H1 (cell line): ENCODE measurements at regions not wholly inside any gene's neighbourhood (a gene's known extent, or its start where the extent isn't known, plus 50 kb on each side); places are given as distances from the start of the nearest gene placed in this dataset.

Source experiments
- CTCF ChIA-PET: fragments of 300-600 bp; sonication (Branson Sonifier 250); formaldehyde crosslinking; loops from one replicate; lab custom pipeline; 2021; ENCODE audit not compliant: partially characterized antibody; lab: Charles Lee
- POLR2A ChIA-PET: fragments of 300-600 bp; sonication (Branson Sonifier 250); formaldehyde crosslinking; loops from one replicate; lab custom pipeline; 2021; ENCODE audit warnings: inconsistent platforms; ENCODE audit not compliant: partially characterized antibody; lab: Charles Lee
- DNase-seq, 2 experiments: peaks; one replicate each; pipeline versions ENCODE4 v3.0.0 to v3.0.0-alpha.2; 2010 to 2022; ENCODE audit warnings: low spot score in 2 of 2, low read depth in 1 of 2, mixed read lengths in 1 of 2
- FAIRE-seq: peaks from 2 replicates; lab custom pipeline; 2011; peaks lifted over from hg19 to GRCh38; lab: Jason Lieb, UNC
- H2AFZ ChIP-seq: 2 replicates; pipeline ENCODE4 v1.8.1; 2012; ENCODE audit warnings: low read length, inconsistent platforms
- H2AK5ac ChIP-seq: 2 replicates; pipeline ENCODE4 v1.6.1; 2013; ENCODE audit warnings: low read depth, low read length
- H2BK120ac ChIP-seq: replicated peaks from 2 replicates; pipeline ENCODE3; 2013; ENCODE audit warnings: low read depth, low read length, inconsistent platforms
- H2BK12ac ChIP-seq: 2 replicates; pipeline ENCODE4 v1.6.1; 2013; ENCODE audit warnings: low read depth, low read length
- H2BK15ac ChIP-seq: 2 replicates; pipeline ENCODE4 v1.6.1; 2013; ENCODE audit warnings: low read length
- H2BK20ac ChIP-seq: 2 replicates; pipeline ENCODE4 v1.6.1; 2013; ENCODE audit warnings: low read length
- H2BK5ac ChIP-seq: 2 replicates; pipeline ENCODE4 v1.6.1; 2013; ENCODE audit warnings: low read depth, low read length
- H3K14ac ChIP-seq: 2 replicates; pipeline ENCODE4 v1.6.1; 2013; ENCODE audit warnings: inconsistent platforms; ENCODE audit not compliant: insufficient read length
- H3K18ac ChIP-seq: 2 replicates; pipeline ENCODE4 v1.6.1; 2013; ENCODE audit warnings: low read length; ENCODE audit errors: extremely low read depth
- H3K23ac ChIP-seq: 2 replicates; pipeline ENCODE4 v1.6.1; 2013; ENCODE audit warnings: inconsistent platforms; ENCODE audit not compliant: insufficient read length
- H3K23me2 ChIP-seq: 2 replicates; pipeline ENCODE4 v1.6.1; 2013; ENCODE audit warnings: low read depth, low read length
- H3K27ac ChIP-seq: 2 replicates; pipeline ENCODE4 v1.6.1; 2011; ENCODE audit warnings: low read depth, low read length, inconsistent platforms
- H3K27me3 ChIP-seq, 4 experiments: replicated peaks in 1 of 4; 1 replicate in 1 of 4; 2 replicates in 3 of 4; pipeline versions ENCODE4 v1.6.1 to v1.8.1; 2011 to 2013; ENCODE audit warnings: low read length in 3 of 4, mild to moderate bottlenecking in 3 of 4, inconsistent platforms in 2 of 4, mixed read lengths in 2 of 4, moderate library complexity in 1 of 4; ENCODE audit not compliant: control insufficient read depth in 3 of 4, insufficient read depth in 3 of 4; ENCODE audit errors: extremely low read depth in 1 of 4
- H3K36me3 ChIP-seq, 4 experiments: 2 replicates each; pipeline versions ENCODE4 v1.6.1 to v1.8.1; 2011 to 2013; ENCODE audit warnings: mild to moderate bottlenecking in 4 of 4, low read length in 3 of 4, moderate library complexity in 2 of 4, control low read depth in 1 of 4, inconsistent platforms in 1 of 4; ENCODE audit not compliant: insufficient read depth in 4 of 4, control insufficient read depth in 2 of 4
- H3K4ac ChIP-seq: replicated peaks from 2 replicates; pipeline ENCODE3; 2013; ENCODE audit warnings: low read length, low read depth, mixed read lengths, inconsistent platforms; ENCODE audit not compliant: insufficient read length
- H3K4me1 ChIP-seq, 4 experiments: replicated peaks in 1 of 4; 1 replicate in 1 of 4; 2 replicates in 3 of 4; pipeline versions ENCODE4 v1.6.1 to v1.8.1; 2011 to 2013; ENCODE audit warnings: low read length in 3 of 4, inconsistent platforms in 2 of 4, mixed read lengths in 1 of 4; ENCODE audit not compliant: insufficient read depth in 4 of 4, control insufficient read depth in 3 of 4
- H3K4me2 ChIP-seq, 2 experiments: 2 replicates each; pipeline versions ENCODE4 v1.6.1 to v1.8.1; 2011 to 2013; ENCODE audit warnings: low read depth in 2 of 2, low read length in 2 of 2, control low read depth in 1 of 2, inconsistent platforms in 1 of 2, mild to moderate bottlenecking in 1 of 2; ENCODE audit not compliant: insufficient read depth in 1 of 2
- H3K4me3 ChIP-seq, 4 experiments: fragments of 200-600, 300-600 bp in 1 of 4; sonication (generic), shearing (Covaris generic), sonication (Bioruptor Twin) in 1 of 4; 2 replicates each; pipeline versions ENCODE4 v1.5.1 to v1.8.1; 2011 to 2016; ENCODE audit warnings: low read length in 4 of 4, low read depth in 3 of 4, control low read depth in 2 of 4, inconsistent platforms in 2 of 4, mild to moderate bottlenecking in 2 of 4, mixed read lengths in 1 of 4, moderate library complexity in 1 of 4; ENCODE audit not compliant: insufficient read depth in 2 of 4; ENCODE audit errors: extremely low read depth in 1 of 4
- H3K56ac ChIP-seq: replicated peaks from 2 replicates; pipeline ENCODE3; 2013; ENCODE audit warnings: low read depth, mild to moderate bottlenecking, mixed read lengths, low read length, inconsistent platforms; ENCODE audit not compliant: insufficient read length
- H3K79me1 ChIP-seq: 2 replicates; pipeline ENCODE4 v1.6.1; 2013; ENCODE audit warnings: low read depth, low read length, control low read depth
- H3K79me2 ChIP-seq, 2 experiments: 2 replicates each; pipeline versions ENCODE4 v1.6.1 to v1.8.1; 2012 to 2013; ENCODE audit warnings: low read length in 2 of 2, mild to moderate bottlenecking in 2 of 2, inconsistent platforms in 1 of 2; ENCODE audit not compliant: insufficient read depth in 2 of 2, control insufficient read depth in 1 of 2
- H3K9ac ChIP-seq, 4 experiments: replicated peaks in 1 of 4; 1 replicate in 1 of 4; 2 replicates in 3 of 4; pipeline versions ENCODE4 v1.6.1 to v1.8.1; 2011 to 2013; ENCODE audit warnings: low read depth in 3 of 4, low read length in 3 of 4, control low read depth in 2 of 4, mild to moderate bottlenecking in 2 of 4, moderate library complexity in 2 of 4, inconsistent platforms in 1 of 4; ENCODE audit errors: extremely low read depth in 1 of 4
- H3K9me3 ChIP-seq, 2 experiments: 2 replicates each; pipeline versions ENCODE4 v1.6.1 to v1.8.1; 2012 to 2013; ENCODE audit warnings: mild to moderate bottlenecking in 2 of 2, moderate library complexity in 2 of 2, control low read depth in 1 of 2, inconsistent platforms in 1 of 2, low read depth in 1 of 2, low read length in 1 of 2, mixed read lengths in 1 of 2; ENCODE audit not compliant: insufficient read depth in 2 of 2
- H4K20me1 ChIP-seq, 2 experiments: replicated peaks in 1 of 2; 2 replicates each; pipeline versions ENCODE3 to v1.8.1; 2011 to 2013; ENCODE audit warnings: inconsistent platforms in 2 of 2, low read length in 2 of 2, mild to moderate bottlenecking in 1 of 2; ENCODE audit not compliant: insufficient read depth in 2 of 2, control insufficient read depth in 1 of 2
- H4K5ac ChIP-seq: 2 replicates; pipeline ENCODE4 v1.6.1; 2013; ENCODE audit warnings: low read length, low read depth, mixed read lengths, inconsistent platforms; ENCODE audit not compliant: insufficient read length
- H4K8ac ChIP-seq: 2 replicates; pipeline ENCODE4 v1.8.0; 2013; ENCODE audit warnings: mild to moderate bottlenecking, moderate library complexity, low read length, inconsistent platforms; ENCODE audit not compliant: insufficient read depth; ENCODE audit errors: extremely low read depth
- H4K91ac ChIP-seq: replicated peaks from 2 replicates; pipeline ENCODE3; 2013; ENCODE audit warnings: low read length, mixed read lengths, inconsistent platforms; ENCODE audit not compliant: insufficient read length
- BCL11A ChIP-seq, 2 experiments: IDR thresholded peaks; one replicate each; pipeline ENCODE4 v1.6.1; 2011; ENCODE audit warnings: low read depth in 2 of 2, low read length in 2 of 2, mild to moderate bottlenecking in 2 of 2
- BRCA1 ChIP-seq: IDR thresholded peaks from 2 replicates; pipeline ENCODE4 v1.6.1; 2012; ENCODE audit warnings: low read depth, low read length, improper control_type of control experiment
- GABPA ChIP-seq: IDR thresholded peaks from 2 replicates; pipeline ENCODE4 v1.6.1; 2011; ENCODE audit warnings: mild to moderate bottlenecking, low read length, moderate library complexity, borderline replicate concordance; ENCODE audit not compliant: insufficient read depth
- GTF2F1 ChIP-seq: IDR thresholded peaks from 2 replicates; pipeline ENCODE4 v1.6.1; 2012; ENCODE audit warnings: low read depth, low read length, improper control_type of control experiment, borderline replicate concordance
- JUND ChIP-seq: IDR thresholded peaks from 2 replicates; pipeline ENCODE4 v1.6.1; 2011; ENCODE audit warnings: mild to moderate bottlenecking, improper control_type of control experiment, low read length
- POLR2AphosphoS5 ChIP-seq: IDR thresholded peaks from 2 replicates; pipeline ENCODE4 v1.6.1; 2011; ENCODE audit warnings: low read depth, low read length
- RAD21 ChIP-seq, 2 experiments: IDR thresholded peaks in 1 of 2; conservative IDR thresholded peaks in 1 of 2; 2 replicates each; pipeline ENCODE4 v1.6.1; 2011; ENCODE audit warnings: low read depth in 2 of 2, low read length in 2 of 2, improper control_type of control experiment in 1 of 2, inconsistent platforms in 1 of 2, mild to moderate bottlenecking in 1 of 2, moderate library complexity in 1 of 2
- RBBP5 ChIP-seq: IDR thresholded peaks from 2 replicates; pipeline ENCODE4 v1.7.1; 2012; ENCODE audit warnings: low read depth, mild to moderate bottlenecking, inconsistent platforms, low read length, moderate library complexity, borderline replicate concordance
- SIRT6 ChIP-seq: IDR thresholded peaks from one replicate; pipeline ENCODE4 v1.7.1; 2012; ENCODE audit warnings: low read length, inconsistent platforms
- SP4 ChIP-seq: IDR thresholded peaks from 2 replicates; pipeline ENCODE4 v1.6.1; 2012; ENCODE audit warnings: low read length, inconsistent platforms
- WGBS, 2 experiments: shearing (Covaris generic) in 1 of 2; methylation state at CpG; one replicate each; pipeline versions ENCODE4 v1.1.6 to v1.1.7; 2013 to 2015; ENCODE audit warnings: low lambda C conversion rate in 2 of 2, mixed read lengths in 2 of 2, inconsistent platforms in 1 of 2, low coverage in 1 of 2, missing lambda C conversion rate in 1 of 2; ENCODE audit not compliant: insufficient replicate concordance in 2 of 2, insufficient coverage in 1 of 2, insufficient read length in 1 of 2; ENCODE audit errors: extremely low coverage in 1 of 2, missing lambda C conversion rate in 1 of 2; 5-methylcytosine and 5-hydroxymethylcytosine counted together
- TF ChIP-seq, protein P1 (sequence below): IDR thresholded peaks from 2 replicates; pipeline ENCODE4 v1.6.1; 2012; ENCODE audit warnings: low read length, inconsistent platforms

DNA sequence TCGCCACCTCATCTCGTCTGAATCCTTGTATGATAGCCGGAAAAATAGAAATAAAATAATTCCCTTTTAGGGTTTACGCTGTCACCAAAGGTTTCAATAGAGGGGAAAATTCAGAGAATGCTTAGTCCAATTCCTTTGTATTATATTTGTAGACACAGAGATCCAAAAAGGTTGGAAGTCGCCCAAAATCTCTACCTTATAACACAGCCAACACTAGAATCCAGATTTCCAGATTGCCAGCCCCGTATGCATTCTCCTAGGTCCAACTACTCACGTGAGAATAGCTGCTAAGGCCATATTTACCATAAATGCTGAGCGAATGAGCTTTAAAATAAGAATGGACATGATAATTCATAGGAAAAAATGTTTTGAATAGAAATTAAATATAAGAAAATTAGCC lies 124.5 kb downstream of the KCNK1 start:
- ChIA-PET POLR2A (no interaction called here), CTCF (interaction anchor here (1.0 kb wide), 1 partner anchor 10 kb away, joined by 3 read pairs; no protein-coding TSS in a partner anchor)
- DNase-seq: no peak
- Histone ChIP-seq H3K27ac (no peak overlapping the region), H3K79me1 (no peaks in the 10 kb centered on the region), H3K4me1 (no peaks in the 10 kb centered on the region), H3K27me3 (no peaks in the 10 kb centered on the region), H2BK5ac (no peak overlapping the region), H2BK120ac (no peak overlapping the region), H3K4me3 (no peak overlapping the region), H2BK20ac (no peak overlapping the region), H3K14ac (no peak overlapping the region), H4K5ac (no peak overlapping the region), H4K20me1 (no peaks in the 10 kb centered on the region), H2BK12ac (no peak overlapping the region), H2BK15ac (no peak overlapping the region), H3K9ac (no peak overlapping the region), H3K4ac (no peak overlapping the region), H4K8ac (no peak overlapping the region), H3K23ac (no peak overlapping the region), H4K91ac (no peak overlapping the region), H2AK5ac (no peak overlapping the region), H3K23me2 (no peaks in the 10 kb centered on the region), H3K4me2 (no peak overlapping the region), H2AFZ (no peak overlapping the region), H3K79me2 (no peaks in the 10 kb centered on the region), H3K36me3 (no peaks in the 10 kb centered on the region), H3K56ac (no peak overlapping the region), H3K18ac (no peak overlapping the region), H3K9me3 (no peaks in the 10 kb centered on the region)
- 93% methylated on average over 8 of the region's 8 CpGs; no CpG with 5 or more reads in 1 of the 2 experiments for WGBS, 2 experiments
- no peak for FAIRE-seq
- TF ChIP-seq GABPA (no peak), POLR2AphosphoS5 (no peak), RBBP5 (no peak), SP4 (no peak), BCL11A (IDR thresholded peaks at IDR 0.05; ENCODE audit: low read depth in 2 of 2, low read length in 2 of 2) (no peak), GTF2F1 (no peak), RAD21 (IDR thresholded peaks at IDR 0.05 in 1 of 2, conservative IDR thresholded peaks at IDR 0.05 in 1 of 2; ENCODE audit: low read depth in 2 of 2, low read length in 2 of 2) (no peak), BRCA1 (no peak), SIRT6 (no peak), JUND (no peak)
- TF ChIP-seq, protein P1, sequence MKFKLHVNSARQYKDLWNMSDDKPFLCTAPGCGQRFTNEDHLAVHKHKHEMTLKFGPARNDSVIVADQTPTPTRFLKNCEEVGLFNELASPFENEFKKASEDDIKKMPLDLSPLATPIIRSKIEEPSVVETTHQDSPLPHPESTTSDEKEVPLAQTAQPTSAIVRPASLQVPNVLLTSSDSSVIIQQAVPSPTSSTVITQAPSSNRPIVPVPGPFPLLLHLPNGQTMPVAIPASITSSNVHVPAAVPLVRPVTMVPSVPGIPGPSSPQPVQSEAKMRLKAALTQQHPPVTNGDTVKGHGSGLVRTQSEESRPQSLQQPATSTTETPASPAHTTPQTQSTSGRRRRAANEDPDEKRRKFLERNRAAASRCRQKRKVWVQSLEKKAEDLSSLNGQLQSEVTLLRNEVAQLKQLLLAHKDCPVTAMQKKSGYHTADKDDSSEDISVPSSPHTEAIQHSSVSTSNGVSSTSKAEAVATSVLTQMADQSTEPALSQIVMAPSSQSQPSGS: no peak
